Anterior cingulate cortex (tissue), 58 donors: ENCODE measurements at regions not wholly inside any gene's neighbourhood (a gene's known extent, or its start where the extent isn't known, plus 50 kb on each side); places are given as distances from the start of the nearest gene placed in this dataset.
"Not testable (repeated sequence)": the region's sequence is repeated elsewhere in the genome, so short reads cannot be mapped to it uniquely, and the experiment has no call there.

Experiments used
- DNase-seq, 58 donors: peaks; one replicate each; lab custom pipeline; 2025; lab: John Stamatoyannopoulos, UW

DNA sequence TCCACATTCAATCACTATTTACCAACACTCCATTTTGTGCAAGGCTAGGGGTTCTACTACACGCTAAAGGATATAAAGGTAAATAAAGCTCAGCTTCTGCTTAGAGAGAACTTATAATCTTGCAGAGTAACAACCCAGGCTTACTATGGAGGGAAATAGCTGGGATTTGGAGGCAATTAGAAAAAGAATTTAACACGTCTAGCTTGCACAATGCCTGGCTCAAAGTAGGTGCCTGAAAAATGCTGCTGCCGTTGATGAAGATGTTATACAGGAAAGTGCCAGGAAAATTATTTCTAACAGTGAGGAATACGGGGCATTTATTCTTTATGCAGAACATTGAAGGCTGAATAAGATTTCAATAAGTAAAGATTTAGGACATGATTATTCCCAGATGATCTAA is 214.2 kb downstream of the KITLG start:
- DNase-seq: no peak

GRCh38 chr12:88367231-88367630 is 213.0 kb downstream of the KITLG start:
- DNase-seq: no peak

GRCh38 chr12:88368077-88368476 is 212.2 kb downstream of the KITLG start:
- DNase-seq: not testable (repeated sequence)

GRCh38 chr12:88371416-88372183 is 208.7 kb downstream of the KITLG start:
- no peak for DNase-seq

- DNase-seq: no peak
Measured at GRCh38 chr12:88375306-88376305, 204.7 kb downstream of the KITLG start.

DNA sequence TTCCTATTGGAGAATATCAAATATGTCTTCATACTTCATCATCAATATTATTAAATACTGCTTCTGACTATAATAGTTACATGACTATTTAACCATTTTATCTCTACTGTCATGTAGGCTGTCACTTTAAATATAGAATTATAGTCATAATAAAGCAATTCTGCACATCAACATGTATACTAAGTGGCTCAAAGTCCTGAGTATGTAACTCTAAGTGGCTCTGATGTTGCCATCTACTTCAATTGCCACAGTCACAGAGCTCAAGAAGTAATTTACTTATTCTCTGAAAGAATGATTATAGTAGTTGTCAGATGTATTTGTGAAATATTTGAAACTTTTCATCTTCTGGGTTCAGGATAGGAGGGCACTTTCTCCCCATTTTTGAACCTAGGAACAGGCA is 202.3 kb downstream of the KITLG start:
- DNase-seq: no peak

- DNase-seq: no peak
Measured at GRCh38 chr12:88381466-88381865, 198.8 kb downstream of the KITLG start.

DNA sequence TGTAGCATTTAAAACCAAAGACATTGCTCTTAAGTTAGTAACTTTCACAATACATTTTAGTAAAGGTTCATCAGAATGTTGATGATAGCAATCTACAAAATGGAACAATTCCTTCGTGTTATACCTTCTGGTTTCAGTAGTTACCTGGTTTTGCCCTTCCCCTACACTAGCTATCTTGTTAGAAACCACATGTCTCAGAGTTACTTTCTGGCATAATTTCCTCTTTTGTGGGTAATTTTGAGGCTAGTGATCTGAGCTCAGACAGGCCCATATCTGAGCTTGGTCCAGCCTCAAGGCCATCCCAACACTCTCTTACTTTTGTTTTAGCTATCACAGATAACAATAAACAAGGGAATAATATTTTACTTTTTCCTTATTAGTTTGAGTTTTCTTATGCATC is 196.9 kb downstream of the KITLG start:
- DNase-seq: no peak

DNA sequence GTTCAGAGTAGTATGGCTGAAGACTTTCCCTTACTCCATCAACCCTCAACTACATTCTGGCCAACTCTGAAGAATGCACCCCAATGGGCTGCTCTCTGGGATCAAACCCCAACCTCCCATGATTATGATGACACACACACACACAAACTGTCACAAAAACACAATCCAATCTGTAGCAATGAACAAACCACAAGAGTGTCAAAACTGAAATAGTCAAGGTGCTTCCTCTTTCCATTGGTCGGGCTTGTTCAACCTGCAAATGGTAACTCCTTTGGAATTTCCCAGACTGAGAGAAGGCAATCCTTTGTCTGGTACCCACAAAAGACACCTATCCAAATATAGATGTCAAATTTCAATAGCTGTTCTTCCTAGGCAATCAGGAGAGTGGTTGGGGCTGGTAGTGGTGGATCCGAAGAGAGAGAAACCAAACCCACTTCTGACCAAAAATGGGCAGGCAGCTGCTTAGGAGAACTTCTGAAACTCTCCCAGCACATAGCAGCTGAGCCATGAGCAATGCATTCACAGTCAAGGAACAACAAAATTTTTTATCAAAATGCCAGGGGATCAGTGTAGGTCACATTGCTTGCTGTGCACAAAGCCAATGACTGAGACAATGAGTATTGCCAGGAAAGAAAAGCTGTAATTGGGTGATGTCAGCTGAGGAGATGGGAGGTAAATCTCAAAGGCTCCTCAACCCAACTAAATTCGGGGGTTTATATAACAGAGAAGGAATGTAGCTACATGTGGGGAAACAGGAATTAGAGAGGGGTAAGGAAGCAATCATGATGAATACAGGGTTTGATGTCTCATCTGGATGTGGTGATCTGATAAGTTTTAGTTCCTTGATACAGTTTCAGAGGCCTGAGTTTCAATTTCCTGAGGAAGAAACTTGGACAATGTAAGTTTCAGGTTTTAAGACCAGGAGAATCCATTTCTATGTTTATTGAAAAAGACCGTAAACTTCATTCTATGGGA is 191.4 kb downstream of the KITLG start:
- no peak for DNase-seq

GRCh38 chr12:88390811-88391210 is 189.5 kb downstream of the KITLG start:
- DNase-seq: no peak

DNA sequence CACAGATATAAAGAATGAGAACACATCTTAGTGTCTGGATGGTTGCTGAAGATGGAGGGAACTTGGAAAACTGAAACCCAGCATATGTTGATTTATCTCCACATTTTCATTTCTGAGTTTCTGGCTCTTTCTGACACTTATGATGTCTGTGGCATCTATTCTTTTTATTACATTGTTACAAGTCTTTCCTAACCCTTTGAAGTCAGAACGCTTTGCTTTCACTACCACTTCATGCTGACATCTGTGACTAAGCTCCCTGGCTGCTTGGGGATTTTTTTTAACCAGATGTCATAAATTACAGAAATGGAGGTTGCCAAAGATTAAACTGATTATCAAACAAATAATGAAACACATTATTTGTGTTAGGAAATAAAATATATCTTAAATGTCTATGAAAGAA is 188.7 kb downstream of the KITLG start:
- no peak for DNase-seq

DNA sequence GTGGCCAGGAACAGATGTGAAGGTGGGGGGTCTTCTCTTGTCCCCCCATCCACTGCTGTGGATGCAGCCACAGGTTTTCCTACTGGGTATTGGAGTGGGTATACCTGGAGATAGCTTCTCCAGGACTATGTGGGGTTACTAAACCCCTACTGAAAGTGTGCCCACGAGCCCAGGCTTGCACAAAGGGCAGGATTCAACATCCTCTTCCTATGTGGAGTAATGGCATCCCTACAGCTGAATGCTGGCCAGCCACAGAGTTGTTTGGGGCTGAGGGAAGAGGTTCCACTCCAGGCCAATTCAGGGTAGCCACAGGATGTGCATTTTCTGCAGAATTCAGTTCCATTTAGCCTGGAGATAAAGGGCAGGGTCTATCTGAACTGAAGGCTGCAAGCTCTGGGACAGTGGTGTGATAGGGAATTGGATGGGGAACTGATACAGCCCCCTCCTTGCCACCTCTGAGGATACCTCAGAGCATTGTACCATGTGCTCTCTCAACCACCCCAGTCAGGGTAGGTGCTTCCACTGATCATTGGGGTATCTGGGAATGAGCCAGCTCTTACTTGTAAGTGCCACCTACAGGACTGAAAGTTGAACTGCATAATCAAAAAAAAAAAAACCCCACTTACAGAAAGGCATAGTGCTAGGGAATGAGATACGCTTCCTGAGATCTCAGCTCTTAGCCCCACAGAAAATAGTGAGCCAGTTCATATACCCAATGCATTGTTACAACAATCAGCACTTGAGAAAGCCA is 187.1 kb downstream of the KITLG start:
- no peak for DNase-seq

DNA sequence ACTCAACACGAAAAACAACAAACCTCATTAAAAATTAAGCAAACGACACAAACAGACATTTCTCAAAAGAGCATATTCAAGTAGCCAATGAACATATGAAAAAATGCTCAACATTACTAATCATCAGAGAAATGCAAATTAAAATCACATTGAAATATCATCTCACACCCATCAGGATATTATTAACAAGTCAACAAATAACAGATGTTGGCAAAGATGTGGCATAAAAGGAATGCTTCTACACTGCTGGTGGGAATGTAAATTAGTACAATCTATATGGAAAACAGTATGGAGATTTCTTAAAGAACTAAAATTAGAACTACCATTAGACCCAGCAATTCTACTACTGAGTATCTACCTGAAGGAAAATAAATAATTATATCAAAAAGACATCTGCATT is 182.2 kb downstream of the KITLG start:
- no peak for DNase-seq

DNA sequence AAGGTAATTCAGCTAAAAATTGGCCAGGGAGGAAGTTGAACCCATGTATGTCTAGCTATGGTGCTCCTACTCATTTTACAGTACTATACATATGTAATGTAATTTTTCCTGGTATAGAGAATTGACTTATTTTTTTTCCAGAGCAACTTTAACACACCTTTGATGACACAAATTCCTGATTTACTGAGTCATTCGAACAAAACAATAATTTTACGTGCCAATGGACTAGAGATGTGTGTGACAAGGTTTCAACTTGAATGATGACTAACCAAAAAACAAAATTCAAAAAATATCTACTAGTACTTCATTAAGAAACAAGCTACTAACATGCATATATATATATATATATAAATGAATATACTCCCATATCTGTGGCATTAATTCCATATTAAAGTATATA is 180.5 kb downstream of the KITLG start:
- DNase-seq: no peak

GRCh38 chr12:88400302-88400701 is 180.0 kb downstream of the KITLG start:
- no peak for DNase-seq

DNA sequence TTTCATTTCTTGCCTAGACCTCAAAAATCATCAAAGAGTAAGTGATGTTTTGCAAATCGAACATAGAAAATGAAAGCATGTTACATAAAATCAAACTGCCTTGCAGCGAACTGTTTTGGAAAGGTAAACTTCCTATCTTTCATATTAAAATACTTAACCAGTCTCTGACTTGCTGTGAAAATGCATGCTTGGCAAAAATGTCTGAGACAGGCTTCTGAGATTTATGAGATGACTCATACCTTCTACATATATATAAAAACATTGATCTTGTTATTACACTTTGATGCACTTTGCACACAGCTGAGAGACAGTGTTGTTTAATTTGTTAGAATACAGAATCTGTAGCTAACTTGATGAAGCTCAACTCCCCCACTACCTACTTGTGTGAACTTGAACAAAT is 179.1 kb downstream of the KITLG start:
- no peak for DNase-seq

GRCh38 chr12:88406905-88407304 is 173.4 kb downstream of the KITLG start:
- no peak for DNase-seq

- DNase-seq: no peak
Measured at GRCh38 chr12:88408823-88409222, 171.4 kb downstream of the KITLG start.

DNA sequence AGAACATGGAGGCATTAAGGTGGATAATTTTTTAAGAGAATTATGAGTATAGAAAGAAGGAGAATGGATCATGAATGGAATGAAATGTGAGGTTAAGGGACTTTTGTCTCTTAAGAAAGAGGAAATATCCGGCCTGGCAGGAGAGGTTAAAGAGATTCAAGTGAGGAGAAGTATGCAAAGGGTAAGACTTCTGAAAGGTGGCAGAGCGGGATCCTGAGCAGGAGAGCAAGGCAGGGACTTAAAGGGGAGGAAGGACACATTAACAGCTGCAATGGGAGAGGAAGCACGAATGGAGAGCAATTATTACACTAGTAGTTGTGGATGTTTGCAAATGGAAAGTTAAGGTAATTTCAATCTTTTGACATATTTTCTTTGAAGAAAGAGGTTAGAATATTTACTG is 171.0 kb downstream of the KITLG start:
- no peak for DNase-seq

DNA sequence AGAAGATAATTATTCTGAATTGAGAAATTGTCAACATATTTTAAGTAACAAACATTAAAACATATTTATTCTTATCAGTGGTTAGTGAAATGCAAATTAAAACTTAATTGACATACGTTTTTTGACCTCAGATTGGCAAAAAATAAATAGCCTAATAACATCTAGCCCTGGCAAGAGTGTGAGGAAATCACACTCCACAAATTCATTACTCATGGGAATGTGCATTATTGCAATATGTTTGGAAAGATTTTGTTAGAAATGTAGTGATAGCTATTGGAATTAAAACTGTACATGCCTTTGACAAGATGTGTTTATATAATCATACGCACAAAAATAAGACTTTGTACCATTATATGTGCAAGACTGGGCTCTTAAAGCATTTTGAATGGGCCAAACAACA is 168.6 kb downstream of the KITLG start:
- no peak for DNase-seq
